ENCODE measurements at regions not wholly inside any gene's neighbourhood (a gene's known extent, or its start where the extent isn't known, plus 50 kb on each side); places are given as distances from the start of the nearest gene placed in this dataset.

GRCh38 chr10:10527861-10528562, 489.7 kb upstream of the CELF2 start:
- H3K9me3 ChIP-seq (ENCODE audit: low read depth) = no peaks in the 10 kb centered on the region
- 67% methylated on average over 2 of the region's 2 CpGs for WGBS (ENCODE audit: low lambda C conversion rate, missing lambda C conversion rate)
- H3K4me1 ChIP-seq (ENCODE audit: insufficient read depth) = no peaks in the 10 kb centered on the region
- H4K20me1 ChIP-seq (ENCODE audit: insufficient read depth, poor library complexity, severe bottlenecking) = no peaks in the 10 kb centered on the region
- H3K79me2 ChIP-seq = no peaks in the 10 kb centered on the region
- no peaks in the 10 kb centered on the region for H3K27me3 ChIP-seq
- no peak overlapping the region for H3K4me2 ChIP-seq
- H2AFZ ChIP-seq = no peak overlapping the region
- TF ChIP-seq EZH2phosphoT487 (IDR thresholded peaks at IDR 0.05; ENCODE audit: low read depth, severe bottlenecking, unreplicated experiment) = no peak
- no peak for TF ChIP-seq EZH2 (IDR thresholded peaks at IDR 0.05; ENCODE audit: borderline replicate concordance)
- TF ChIP-seq, protein P1, sequence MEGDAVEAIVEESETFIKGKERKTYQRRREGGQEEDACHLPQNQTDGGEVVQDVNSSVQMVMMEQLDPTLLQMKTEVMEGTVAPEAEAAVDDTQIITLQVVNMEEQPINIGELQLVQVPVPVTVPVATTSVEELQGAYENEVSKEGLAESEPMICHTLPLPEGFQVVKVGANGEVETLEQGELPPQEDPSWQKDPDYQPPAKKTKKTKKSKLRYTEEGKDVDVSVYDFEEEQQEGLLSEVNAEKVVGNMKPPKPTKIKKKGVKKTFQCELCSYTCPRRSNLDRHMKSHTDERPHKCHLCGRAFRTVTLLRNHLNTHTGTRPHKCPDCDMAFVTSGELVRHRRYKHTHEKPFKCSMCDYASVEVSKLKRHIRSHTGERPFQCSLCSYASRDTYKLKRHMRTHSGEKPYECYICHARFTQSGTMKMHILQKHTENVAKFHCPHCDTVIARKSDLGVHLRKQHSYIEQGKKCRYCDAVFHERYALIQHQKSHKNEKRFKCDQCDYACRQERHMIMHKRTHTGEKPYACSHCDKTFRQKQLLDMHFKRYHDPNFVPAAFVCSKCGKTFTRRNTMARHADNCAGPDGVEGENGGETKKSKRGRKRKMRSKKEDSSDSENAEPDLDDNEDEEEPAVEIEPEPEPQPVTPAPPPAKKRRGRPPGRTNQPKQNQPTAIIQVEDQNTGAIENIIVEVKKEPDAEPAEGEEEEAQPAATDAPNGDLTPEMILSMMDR (IDR thresholded peaks at IDR 0.05; ENCODE audit: poor library complexity) = no peak
- no peaks in the 10 kb centered on the region for H3K36me3 ChIP-seq (replicated peaks; ENCODE audit: insufficient read depth, low read depth)
- no peak for DNase-seq (ENCODE audit: low spot score)
- no peak overlapping the region for H3K4me3 ChIP-seq
- H3K27ac ChIP-seq = no peak overlapping the region
- H3K9me2 ChIP-seq (replicated peaks; ENCODE audit: insufficient read depth) = no peaks in the 10 kb centered on the region

DNA sequence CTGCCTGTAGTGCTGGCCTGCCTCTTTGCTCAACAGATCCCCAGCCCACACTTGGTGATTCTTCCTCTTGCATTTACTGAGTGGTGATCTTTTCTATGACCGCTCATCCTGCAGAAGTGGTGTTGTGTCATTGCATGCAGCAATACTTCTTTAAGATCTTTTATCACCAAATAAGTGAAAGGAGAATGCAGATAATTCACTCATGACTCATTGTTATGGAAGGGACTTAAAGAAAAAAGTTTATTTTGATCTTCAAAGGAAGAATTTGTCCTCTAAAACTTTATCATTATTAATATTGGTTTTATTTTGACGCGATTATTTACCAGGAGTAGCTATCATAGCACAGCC, 489.1 kb upstream of the CELF2 start:
- no peaks in the 10 kb centered on the region for H3K4me1 ChIP-seq (ENCODE audit: insufficient read depth)
- WGBS (ENCODE audit: low lambda C conversion rate, missing lambda C conversion rate) = 90% methylated on average over 3 of the region's 3 CpGs
- no peaks in the 10 kb centered on the region for H3K9me3 ChIP-seq (ENCODE audit: low read depth)
- H3K79me2 ChIP-seq = no peaks in the 10 kb centered on the region
- H3K4me2 ChIP-seq = no peak overlapping the region
- no peak overlapping the region for H2AFZ ChIP-seq
- H3K36me3 ChIP-seq (replicated peaks; ENCODE audit: insufficient read depth, low read depth) = no peaks in the 10 kb centered on the region
- TF ChIP-seq, protein P1 (IDR thresholded peaks at IDR 0.05; ENCODE audit: poor library complexity) = no peak
- TF ChIP-seq EZH2 (IDR thresholded peaks at IDR 0.05; ENCODE audit: borderline replicate concordance) = no peak
- no peak for TF ChIP-seq EZH2phosphoT487 (IDR thresholded peaks at IDR 0.05; ENCODE audit: low read depth, severe bottlenecking, unreplicated experiment)
- H3K27ac ChIP-seq = no peak overlapping the region
- H3K9me2 ChIP-seq (replicated peaks; ENCODE audit: insufficient read depth) = no peaks in the 10 kb centered on the region
- no peaks in the 10 kb centered on the region for H4K20me1 ChIP-seq (ENCODE audit: insufficient read depth, poor library complexity, severe bottlenecking)
- DNase-seq (ENCODE audit: low spot score) = no peak
- H3K4me3 ChIP-seq = no peak overlapping the region
- no peaks in the 10 kb centered on the region for H3K27me3 ChIP-seq

DNA sequence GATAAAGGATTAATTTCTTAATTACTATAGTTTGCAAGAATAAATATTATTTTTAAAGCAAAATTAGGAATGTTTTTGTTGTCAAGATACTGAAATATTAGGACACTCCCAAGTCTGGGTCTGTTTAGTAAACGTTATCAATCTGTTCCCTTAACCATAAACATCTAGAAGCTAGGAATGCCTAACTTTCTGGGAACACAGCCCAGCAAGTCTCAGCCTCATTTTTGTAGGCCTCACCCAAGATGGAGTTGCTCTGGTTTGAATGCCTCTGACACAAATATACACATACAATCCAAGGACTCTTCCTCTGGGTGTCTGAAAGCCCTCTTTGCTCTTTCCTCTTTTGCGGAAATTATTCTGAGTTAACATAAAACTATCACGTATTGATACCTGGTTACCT, 487.4 kb upstream of the CELF2 start:
- no peak overlapping the region for H3K4me3 ChIP-seq
- no peak overlapping the region for H2AFZ ChIP-seq
- no peaks in the 10 kb centered on the region for H3K79me2 ChIP-seq
- no peaks in the 10 kb centered on the region for H3K9me2 ChIP-seq (replicated peaks; ENCODE audit: insufficient read depth)
- no peaks in the 10 kb centered on the region for H3K9me3 ChIP-seq (ENCODE audit: low read depth)
- DNase-seq (ENCODE audit: low spot score) = no peak
- H3K27me3 ChIP-seq = no peaks in the 10 kb centered on the region
- no peaks in the 10 kb centered on the region for H3K36me3 ChIP-seq (replicated peaks; ENCODE audit: insufficient read depth, low read depth)
- WGBS (ENCODE audit: low lambda C conversion rate, missing lambda C conversion rate) = 64% methylated on average over 3 of the region's 3 CpGs
- H4K20me1 ChIP-seq (ENCODE audit: insufficient read depth, poor library complexity, severe bottlenecking) = no peaks in the 10 kb centered on the region
- H3K27ac ChIP-seq = no peak overlapping the region
- TF ChIP-seq, protein P1 (IDR thresholded peaks at IDR 0.05; ENCODE audit: poor library complexity) = no peak
- TF ChIP-seq EZH2 (IDR thresholded peaks at IDR 0.05; ENCODE audit: borderline replicate concordance) (no peak), EZH2phosphoT487 (IDR thresholded peaks at IDR 0.05; ENCODE audit: low read depth, severe bottlenecking, unreplicated experiment) (no peak)
- H3K4me2 ChIP-seq = no peak overlapping the region
- H3K4me1 ChIP-seq (ENCODE audit: insufficient read depth) = no peaks in the 10 kb centered on the region
